Endometrium (tissue), 2 donors: ENCODE measurements at regions not wholly inside any gene's neighbourhood (a gene's known extent, or its start where the extent isn't known, plus 50 kb on each side); places are given as distances from the start of the nearest gene placed in this dataset.

Source experiments
- FAIRE-seq: peaks from 2 replicates; lab custom pipeline; 2012; peaks lifted over from hg19 to GRCh38; lab: Jason Lieb, UNC
- donor health status: control.
- donor health status: control.

GRCh38 chr5:135218486-135218755 lies 180.6 kb downstream of the MACROH2A1 start:
- no peak for FAIRE-seq

GRCh38 chr5:135217669-135218485 lies 181.2 kb downstream of the MACROH2A1 start:
- FAIRE-seq: no peak

GRCh38 chr5:135216471-135217343 lies 182.3 kb downstream of the MACROH2A1 start:
- FAIRE-seq: no peak

- no peak for FAIRE-seq
Measured at GRCh38 chr5:135215617-135216470, 181.8 kb upstream of the PITX1 start.

- FAIRE-seq: no peak
Measured at GRCh38 chr5:135214897-135215616, 181.0 kb upstream of the PITX1 start.

GRCh38 chr5:135213466-135214239 lies 179.6 kb upstream of the PITX1 start:
- FAIRE-seq: no peak

GRCh38 chr5:135213027-135213386 lies 179.0 kb upstream of the PITX1 start:
- FAIRE-seq: no peak

- FAIRE-seq: no peak
Measured at GRCh38 chr5:135212361-135213026, 178.5 kb upstream of the PITX1 start.

- no peak for FAIRE-seq
Measured at GRCh38 chr5:135211791-135212190, 177.8 kb upstream of the PITX1 start.

GRCh38 chr5:135211083-135211790 lies 177.2 kb upstream of the PITX1 start:
- no peak for FAIRE-seq

- no peak for FAIRE-seq
Measured at GRCh38 chr5:135210286-135211055, 176.4 kb upstream of the PITX1 start.

- no peak for FAIRE-seq
Measured at GRCh38 chr5:135208903-135209721, 175.1 kb upstream of the PITX1 start.

GRCh38 chr5:135208555-135208902 lies 174.5 kb upstream of the PITX1 start:
- no peak for FAIRE-seq

GRCh38 chr5:135207866-135208265 lies 173.8 kb upstream of the PITX1 start:
- FAIRE-seq: no peak

GRCh38 chr5:135206862-135207261 lies 172.8 kb upstream of the PITX1 start:
- no peak for FAIRE-seq

GRCh38 chr5:135205632-135206349 lies 171.8 kb upstream of the PITX1 start:
- no peak for FAIRE-seq

- FAIRE-seq: peak; percentile 26
Measured at GRCh38 chr5:135204151-135204600, 170.1 kb upstream of the PITX1 start.
